Hepatocyte (in vitro differentiated cells): ENCODE measurements at regions not wholly inside any gene's neighbourhood (a gene's known extent, or its start where the extent isn't known, plus 50 kb on each side); places are given as distances from the start of the nearest gene placed in this dataset.

Experiments
- CTCF ChIP-seq: fragments of 200-600 bp; sonication (generic); IDR thresholded peaks from 2 replicates; pipeline ENCODE4 v1.5.1; 2016; ENCODE audit warnings: antibody characterized with exemption, mild to moderate bottlenecking; ENCODE audit not compliant: poor library complexity
- EZH2 ChIP-seq: fragments of 200-600 bp; sonication (generic); IDR thresholded peaks from 2 replicates; pipeline ENCODE4 v1.6.1; 2016; ENCODE audit warnings: antibody characterized with exemption, mild to moderate bottlenecking, borderline replicate concordance
- EZH2phosphoT487 ChIP-seq: fragments of 200-600 bp; sonication (generic); IDR thresholded peaks from one replicate; pipeline ENCODE4 v1.6.1; 2018; ENCODE audit warnings: antibody characterized with exemption, mild to moderate bottlenecking, low read depth, moderate library complexity; ENCODE audit not compliant: unreplicated experiment, severe bottlenecking

GRCh38 chr2:19664646-19665045 is 237.1 kb downstream of the TTC32 start:
- TF ChIP-seq CTCF (no peak), EZH2 (no peak), EZH2phosphoT487 (no peak)
